GM19463 (cell line): ENCODE measurements at regions not wholly inside any gene's neighbourhood (a gene's known extent, or its start where the extent isn't known, plus 50 kb on each side); places are given as distances from the start of the nearest gene placed in this dataset.

Experiments
- ATAC-seq: cut with Tn5 transposase; IDR thresholded peaks from one replicate; pipeline ENCODE4 v1.9.1; 2021; ENCODE audit warnings: mild to moderate bottlenecking, moderate library complexity; ENCODE audit not compliant: unreplicated experiment

DNA sequence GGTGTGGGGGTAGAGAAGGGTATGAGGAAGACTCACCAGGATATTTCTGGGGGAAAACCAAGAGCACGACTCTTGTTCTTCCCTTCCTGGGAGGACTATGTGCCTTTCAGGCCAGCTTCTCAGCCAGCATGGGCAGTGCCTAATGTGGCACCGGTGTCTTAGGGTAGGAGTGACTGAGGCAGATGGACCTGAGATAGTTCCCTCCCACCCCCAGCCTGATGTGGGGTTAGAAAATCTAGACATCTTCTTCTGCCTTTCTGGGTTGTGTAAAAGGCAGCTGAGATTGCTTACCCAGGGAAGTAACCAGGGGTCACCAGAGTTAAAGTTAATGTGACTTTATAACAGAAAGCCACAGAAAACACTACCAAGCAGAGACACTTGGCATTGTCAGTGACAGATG is 127.3 kb downstream of the TMA16 start:
- no peak for ATAC-seq

DNA sequence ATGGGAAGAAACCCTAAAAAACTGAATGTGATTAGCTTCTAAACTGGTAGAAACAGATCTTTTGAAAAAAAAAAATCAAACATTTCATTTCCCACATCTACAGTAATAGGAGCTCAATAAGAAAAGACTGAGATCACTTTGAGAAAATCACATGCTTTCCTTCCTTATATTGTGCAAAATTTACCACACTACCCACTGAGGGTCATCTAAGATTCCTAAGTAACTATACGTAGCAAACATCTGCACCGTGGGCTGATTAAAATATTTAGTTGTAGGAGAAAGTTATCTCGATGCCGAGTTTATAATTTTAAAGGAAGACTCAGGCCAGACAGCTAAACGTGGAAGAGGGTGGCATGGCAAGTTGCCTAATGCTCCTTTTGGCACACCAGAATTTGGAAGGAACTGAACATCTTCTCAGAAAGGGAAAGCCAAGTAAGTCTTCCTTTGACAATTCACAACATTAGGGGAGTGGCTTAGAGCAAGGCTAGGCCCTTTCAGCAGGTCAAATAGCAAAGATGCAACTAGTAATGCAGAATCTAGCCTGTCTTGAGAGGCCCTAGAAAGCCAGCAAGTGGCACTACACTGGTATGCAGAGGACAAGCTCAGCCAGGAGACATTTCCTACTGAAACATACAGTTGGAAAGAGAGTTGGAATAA is 128.0 kb downstream of the TMA16 start:
- no peak for ATAC-seq

DNA sequence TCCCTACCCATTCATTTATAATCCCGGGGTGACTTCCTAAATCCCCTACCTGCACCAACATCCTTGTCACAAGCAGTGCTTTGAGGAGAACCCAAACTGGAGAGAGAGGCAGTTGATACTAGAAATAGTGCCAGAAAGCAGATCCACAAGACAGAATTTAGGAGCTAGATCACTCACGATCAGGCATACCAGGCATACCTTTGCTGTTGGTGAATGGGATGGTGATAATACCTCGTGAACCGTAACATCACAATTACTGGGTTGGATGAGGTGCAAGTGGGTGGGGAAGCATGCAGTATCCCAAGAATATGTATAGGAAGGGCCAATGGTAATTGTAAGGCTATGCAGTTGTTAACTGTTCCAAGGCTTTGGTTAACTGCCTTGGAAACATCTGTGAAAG is 129.3 kb downstream of the TMA16 start:
- no peak for ATAC-seq

DNA sequence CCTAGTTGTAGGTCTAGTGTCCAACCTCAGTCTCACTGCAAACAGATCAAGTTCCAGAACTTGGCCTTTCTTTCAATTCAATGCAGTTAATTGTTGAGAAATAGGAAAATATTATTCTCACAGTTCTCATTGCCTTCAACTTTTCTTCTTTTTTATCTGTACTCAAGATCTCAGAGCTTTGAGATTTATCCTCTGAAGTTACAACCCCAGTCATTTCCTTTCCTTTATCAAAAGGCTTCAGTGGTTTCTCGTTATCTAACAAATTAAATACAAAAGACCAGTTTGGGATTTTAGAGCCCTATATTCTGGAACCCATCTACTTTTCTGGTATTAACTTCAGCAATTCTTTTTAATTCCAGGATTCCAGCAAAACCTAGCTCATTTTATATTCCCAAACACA is 130.2 kb downstream of the TMA16 start:
- ATAC-seq, result no peak

DNA sequence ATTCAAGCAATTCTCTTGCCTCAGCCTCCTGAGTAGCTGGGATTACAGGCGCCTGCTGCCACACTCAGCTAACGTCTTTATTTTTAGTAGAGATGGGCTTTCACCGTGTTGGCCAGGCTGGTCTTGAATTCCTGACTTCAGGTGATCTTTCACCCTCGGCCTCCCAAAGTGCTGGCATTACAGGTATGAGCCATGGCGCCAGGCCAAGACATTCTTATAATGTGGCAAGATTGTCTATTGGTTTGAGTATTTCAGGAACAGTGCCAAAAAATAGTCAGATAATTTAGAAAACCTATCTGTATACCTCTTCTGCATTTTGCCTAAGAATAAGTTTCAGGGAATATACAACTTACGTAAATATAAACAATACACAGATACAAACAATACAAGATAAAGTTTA is 136.8 kb downstream of the TMA16 start:
- no peak for ATAC-seq

DNA sequence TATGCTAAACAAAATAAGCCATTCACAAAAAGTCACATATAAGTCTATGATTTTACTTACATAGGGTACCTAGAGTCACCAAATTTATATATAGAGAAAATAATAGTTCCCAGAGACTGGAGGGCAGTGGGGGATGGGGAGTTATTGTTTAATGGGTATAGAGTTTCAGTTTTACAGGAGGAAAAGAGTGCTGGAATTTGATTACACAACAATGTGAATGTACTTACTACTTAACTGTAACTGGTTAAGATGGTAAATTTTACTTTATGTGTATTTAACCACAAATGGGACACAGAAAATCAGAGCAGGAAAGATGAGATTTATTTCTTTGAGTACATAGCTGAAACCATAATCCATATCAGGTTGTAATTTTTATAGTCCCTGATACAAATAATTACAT is 144.4 kb downstream of the TMA16 start:
- no peak for ATAC-seq

DNA sequence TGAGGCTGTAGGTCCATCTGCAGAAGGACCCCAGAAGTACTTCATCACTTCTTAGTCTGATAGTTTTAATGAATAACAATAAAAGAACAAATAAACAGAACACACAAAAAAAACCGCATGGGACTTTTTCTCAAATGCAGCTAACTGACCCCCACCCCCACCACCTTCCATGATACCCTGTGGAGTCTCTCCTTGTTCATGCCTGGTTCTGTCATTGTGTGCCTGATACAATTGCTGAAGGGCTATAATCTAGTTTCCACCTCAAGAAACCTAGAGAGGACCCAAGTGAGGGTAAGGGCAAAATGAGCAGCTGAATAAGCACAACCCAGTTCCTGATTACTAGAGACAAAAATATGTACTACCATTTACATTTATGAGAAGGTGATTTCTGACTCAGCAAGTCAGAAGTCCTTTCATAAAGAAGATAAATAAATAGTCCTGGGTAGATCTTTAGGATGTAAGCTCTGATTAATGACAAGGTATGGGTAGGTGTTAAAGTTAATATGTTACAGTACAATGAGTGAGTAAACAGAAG is 155.1 kb downstream of the TMA16 start:
- no peak for ATAC-seq

DNA sequence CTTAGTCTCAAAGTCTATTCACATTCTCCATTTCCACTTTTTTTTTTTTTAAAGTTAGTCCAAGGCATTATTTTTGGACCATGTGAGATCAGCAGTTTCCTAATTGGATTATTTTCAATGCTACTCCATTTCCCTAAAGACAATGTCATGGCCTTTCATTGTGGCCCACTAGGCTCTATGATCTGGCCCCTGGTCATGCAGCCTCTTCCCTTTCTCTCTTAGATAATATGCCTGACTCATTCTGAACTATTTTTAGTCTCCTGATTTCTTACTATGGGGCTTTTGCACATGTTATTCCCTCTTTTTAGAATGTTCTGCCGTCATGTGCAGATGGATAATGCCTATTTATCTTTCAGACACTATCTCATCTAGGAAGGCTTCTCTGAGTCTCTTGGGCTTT is 157.3 kb downstream of the TMA16 start:
- no peak for ATAC-seq

DNA sequence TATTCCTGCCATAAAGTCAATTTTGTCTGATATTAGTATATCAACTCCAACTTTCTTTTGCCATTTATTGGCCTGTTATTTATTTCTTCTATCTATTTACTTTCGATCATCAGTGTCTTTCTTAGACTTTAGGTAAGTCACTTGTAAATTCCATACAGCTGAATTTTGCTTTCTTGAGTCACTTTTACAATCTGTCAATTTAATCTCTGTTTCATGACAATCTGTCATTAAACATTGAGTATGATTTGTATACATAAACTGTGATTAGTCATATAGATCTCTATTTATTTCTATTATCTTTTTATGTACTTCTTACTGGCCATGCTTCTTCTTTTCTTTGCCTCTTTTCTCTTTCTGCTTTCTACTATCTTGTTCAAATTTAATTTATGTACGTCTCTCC is 160.1 kb downstream of the TMA16 start:
- ATAC-seq, result no peak

DNA sequence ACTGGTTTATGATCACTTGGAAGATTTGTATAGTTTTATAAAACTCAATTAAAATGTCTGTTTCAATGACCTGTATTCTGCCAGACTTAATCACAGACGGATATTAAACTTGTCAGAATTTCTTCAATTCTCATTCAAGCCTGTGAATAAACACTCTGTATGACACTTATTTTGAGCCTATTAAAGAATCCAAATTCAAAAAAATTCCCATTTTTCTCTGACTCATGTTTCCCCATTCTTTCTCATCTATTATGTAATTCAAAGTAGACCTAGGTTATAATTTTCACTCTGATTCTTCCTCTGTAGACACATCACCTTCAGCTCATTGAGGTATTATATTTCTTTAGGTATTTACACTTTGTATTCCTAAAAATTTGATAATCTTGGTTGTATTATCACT is 166.1 kb downstream of the TMA16 start:
- ATAC-seq, result no peak

DNA sequence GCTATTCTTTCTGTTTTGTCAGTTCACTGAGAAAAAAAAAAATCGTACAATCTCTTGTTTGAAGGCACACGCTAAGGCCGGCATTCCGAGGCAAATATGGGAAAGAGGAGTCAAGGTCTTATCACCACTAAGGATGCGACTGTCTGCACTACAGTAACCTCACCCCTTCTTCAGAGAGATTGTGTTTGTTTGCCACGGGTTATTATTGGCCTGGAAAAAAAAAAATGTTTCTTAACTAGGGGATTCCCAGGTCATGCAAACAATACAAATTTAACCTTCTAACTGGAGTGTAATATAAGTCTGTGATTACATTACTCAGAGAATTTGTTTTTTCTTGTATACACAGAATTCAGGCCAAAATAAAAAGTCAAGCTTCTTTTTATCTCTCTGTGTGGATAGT is 168.3 kb downstream of the TMA16 start:
- peak; percentile 36 for ATAC-seq

DNA sequence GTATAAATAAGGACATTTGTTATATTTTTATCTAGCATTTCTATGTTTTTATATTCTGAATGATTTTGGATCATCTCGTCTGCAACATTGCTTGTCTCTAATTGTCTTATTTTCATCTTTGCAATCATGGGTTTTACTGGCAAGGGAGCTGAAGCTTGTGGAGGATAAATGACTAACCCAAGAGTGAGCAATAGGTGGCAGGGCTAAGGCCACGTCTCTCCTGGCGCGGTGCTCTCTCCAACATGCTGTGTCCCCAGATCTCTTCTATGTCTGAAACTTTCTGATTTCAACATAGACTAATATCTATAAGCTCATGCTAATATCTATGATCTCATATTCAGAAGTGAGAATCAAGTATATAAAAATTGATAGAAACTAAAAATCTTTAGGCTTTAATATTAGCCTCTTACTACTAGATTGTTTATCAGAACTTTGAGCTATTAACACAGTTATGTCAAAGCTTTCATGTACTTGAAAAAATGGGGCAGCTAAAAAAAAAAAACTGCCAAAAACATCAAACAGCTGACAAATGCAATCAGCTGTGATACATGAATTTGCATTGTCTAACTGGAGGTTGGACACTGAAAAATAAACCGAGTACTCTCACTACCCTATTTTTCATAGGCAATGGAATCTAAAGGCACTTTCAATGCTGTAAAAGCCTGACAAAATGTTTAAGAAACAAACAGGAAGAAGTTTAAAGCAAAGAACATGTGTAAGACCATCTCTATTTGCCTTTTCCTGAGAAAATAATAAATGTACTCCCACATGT is 169.2 kb downstream of the TMA16 start:
- ATAC-seq, result peak; percentile 62

DNA sequence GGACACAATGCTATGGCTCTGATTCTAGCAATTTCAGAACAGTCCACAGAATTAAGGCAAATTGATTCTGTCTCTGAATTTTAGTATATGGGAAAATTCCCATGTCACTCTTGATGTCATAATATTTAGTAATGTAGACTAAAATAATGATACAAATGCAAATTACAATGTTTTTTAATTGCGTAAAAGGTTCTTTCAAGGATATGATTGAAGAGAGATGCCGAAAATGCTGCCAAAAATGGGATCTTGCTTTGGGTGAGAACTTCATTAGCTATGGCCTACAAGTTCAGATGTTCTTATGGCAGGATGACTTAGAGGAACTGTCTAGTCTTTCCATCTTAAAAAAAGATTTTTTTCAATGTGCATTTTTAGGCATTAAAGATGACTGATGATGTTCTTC is 170.6 kb downstream of the TMA16 start:
- no peak for ATAC-seq

DNA sequence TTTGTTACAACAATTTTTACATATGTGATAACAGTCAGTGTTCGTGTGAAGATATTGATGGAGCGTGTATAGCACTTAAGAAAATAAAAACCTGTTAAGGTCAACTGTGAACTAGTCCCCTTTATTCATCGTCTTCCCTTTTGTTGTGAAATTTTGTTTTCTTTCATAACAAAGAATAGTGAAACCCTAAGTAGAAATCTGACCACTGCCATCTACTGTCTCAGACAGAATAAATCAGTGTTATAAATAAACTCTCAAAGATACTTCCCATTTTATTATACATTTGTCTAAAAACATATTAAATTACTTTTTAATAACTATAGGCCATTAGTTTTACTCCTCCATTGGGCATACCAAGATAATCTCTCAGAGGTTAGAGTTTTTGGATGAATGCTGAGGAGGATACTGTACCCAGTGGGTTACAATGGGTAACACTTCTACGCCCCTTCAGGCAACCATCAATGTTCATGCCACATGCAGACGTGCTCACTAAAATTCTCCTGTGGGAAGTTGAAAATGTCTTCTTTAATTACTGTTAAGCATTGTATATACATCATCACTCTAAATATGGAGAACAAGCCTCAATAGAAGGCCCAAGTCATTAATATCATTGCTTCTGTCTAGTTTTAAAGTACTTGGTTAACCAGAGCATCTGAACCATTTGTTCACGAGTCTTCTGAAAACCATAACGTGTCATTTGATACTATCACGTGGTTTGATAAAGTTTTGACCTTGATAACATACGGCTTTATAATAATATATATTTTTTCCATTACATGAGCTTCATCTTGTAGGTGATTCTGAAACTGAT is 171.2 kb downstream of the TMA16 start:
- ATAC-seq, result no peak

DNA sequence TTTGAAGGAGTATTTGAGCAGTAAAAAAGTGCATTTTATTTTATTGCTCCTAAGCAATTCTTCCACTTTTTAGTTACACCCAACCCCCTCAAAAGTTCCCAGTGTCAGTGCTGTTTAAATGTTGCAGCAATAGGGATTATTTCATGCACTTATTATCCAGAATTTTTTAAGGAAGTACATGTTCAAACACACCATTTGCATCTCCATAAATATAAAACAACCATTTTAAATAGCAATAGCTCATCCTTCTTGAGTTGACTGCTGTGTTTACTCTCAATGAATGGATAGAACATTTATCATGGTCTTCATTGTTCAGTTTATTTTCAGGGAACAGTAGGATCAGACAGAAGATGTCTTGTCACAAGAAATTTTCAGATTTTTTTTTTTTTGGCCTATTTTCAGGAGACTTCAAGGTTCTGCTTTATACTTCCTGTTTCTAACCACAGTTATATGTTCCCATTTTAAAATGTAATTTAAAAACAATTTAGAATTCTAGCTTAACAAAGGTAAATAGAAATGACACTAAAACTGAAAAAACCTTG is 171.9 kb downstream of the TMA16 start:
- ATAC-seq, result no peak

DNA sequence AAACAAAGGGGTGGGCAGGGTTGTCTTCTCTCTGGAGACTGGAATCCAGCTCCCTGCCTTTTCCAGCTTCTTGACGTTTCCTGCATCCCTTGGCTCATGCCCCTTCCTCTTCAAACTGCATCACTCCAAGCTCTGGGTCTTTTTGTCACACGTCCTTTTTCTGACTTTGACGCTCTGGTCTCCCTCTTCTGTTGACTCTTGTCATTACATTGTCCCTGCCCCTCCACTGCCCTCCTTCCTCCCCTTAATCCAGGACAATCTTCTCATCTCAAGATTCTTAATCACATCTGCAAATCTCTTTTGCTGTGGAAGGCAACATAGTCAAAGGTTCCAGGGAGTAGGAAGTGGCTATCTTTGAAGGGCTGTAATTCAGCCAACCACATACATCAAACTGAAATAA is 178.3 kb downstream of the TMA16 start:
- ATAC-seq, result no peak

DNA sequence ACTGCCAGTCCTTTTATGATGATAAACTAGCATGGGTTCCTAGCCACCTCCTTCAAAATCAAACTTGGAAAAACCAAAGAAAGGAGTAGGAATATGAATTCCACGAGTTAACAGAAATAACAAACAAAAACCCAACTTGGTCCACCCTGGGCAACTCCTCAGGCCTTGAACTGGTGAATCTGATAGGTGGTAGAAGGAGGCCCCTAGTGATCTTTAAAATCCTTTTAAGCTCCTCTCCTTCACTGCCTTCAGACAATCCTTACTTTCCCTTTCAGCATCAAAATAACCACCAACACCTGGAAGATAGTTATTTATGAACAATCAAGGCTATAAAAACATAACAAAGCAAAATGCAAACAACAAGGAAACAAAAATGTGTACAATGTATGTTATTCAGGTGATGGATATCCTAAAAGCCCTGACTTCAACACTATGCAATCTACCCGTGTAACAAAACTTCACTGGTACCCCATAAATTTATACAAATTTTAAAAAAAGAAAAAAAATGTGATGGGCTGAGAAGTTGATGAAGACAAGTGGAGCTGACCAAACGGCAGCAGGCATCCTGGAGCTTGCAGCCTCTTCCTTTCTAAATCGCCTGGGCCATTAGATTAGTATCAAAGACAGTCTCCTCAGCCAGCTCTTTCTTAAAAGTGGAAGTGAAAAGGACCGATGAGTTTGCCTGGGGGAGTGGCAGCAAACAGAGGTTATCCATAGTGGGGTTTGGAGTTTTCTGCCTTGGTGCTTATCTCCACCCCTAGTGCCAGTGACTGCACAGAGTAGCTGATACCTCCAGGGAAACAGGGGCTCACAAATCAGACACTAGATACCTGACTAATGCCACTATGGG is 179.6 kb downstream of the TMA16 start:
- peak; percentile 54 for ATAC-seq

DNA sequence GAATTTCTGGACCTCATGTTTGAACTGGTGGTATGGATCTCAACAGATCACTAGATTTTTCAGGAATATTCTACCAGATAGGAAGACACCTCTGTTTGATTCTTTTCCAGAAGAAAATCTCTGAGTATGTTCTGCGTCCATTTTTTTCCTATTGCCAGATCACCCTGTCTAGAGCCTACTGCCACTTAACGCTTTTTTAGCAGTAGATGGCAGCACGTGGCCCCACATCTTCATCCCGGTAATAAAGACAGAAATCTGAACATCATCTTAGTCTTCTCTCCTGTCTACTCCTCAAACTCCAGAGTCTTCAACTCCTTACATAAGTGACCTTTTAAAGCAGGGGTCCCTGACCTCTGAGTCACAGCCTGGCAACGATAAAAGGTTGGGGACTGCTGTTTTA is 184.7 kb downstream of the TMA16 start:
- ATAC-seq, result no peak

DNA sequence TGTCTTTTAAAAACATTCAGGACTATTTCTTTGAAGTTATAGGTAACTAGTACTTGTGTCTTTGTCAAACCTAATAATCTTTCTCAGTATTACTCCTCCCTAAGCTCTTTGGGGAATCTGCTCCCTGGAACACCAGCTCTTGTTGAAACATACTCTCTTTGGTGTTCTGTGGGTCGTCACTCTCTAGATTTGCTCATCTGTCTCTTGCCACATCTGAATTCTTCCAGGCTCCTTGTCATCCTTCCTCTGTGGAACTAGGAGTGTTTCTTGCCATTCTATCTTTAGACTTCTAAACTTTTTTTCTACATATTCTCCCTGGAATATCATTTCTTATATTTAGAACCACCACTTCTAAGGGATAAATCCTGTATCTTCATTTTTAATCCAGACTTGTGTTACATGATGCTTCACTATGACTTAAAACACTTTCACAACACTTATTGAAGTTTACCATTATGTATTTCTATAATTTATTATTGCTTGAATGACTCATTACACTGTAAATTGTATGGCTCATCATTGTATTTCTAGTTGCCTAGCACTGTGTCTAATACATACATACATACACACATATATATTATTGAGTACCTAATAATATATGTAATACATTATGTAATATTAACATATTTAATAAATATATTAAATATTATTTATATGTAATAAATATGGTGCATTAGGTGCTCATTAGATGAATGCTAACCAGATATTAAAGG is 186.1 kb downstream of the TMA16 start:
- ATAC-seq, result no peak
